Thyroid gland (tissue), 4 donors: ENCODE measurements at regions not wholly inside any gene's neighbourhood (a gene's known extent, or its start where the extent isn't known, plus 50 kb on each side); places are given as distances from the start of the nearest gene placed in this dataset.

Source experiments
- DNase-seq, 2 donors: peaks; one replicate each; pipeline ENCODE4 v3.0.0-alpha.2; 2019
- H3K27ac ChIP-seq, 3 donors: fragments of 200-600 bp; sonication (generic); 1 replicate in 2 of 3; 2 replicates in 1 of 3; pipeline ENCODE4 v1.5.1; 2016 to 2019; ENCODE audit warnings: mild to moderate bottlenecking in 1 of 3, moderate library complexity in 1 of 3
- H3K27me3 ChIP-seq: fragments of 200-600 bp; sonication (generic); one replicate; pipeline ENCODE4 v1.5.1; 2019
- H3K36me3 ChIP-seq, 2 donors: fragments of 200-600 bp; sonication (generic); one replicate each; pipeline ENCODE4 v1.5.1; 2016 to 2019
- H3K4me1 ChIP-seq, 2 donors: fragments of 200-600 bp; sonication (generic); one replicate each; pipeline ENCODE4 v1.5.1; 2017 to 2019
- H3K4me3 ChIP-seq, 3 donors: fragments of 200-600 bp; sonication (generic); replicated peaks in 1 of 3; 1 replicate in 2 of 3; 2 replicates in 1 of 3; pipeline ENCODE4 v1.5.1; 2016; ENCODE audit warnings: mild to moderate bottlenecking in 1 of 3
- H3K9me3 ChIP-seq: fragments of 200-600 bp; sonication (generic); one replicate; pipeline ENCODE4 v1.5.1; 2017
- POLR2A ChIP-seq, 2 donors: fragments of 450-650 bp; IDR thresholded peaks; one replicate each; pipeline ENCODE4 v1.6.1; 2017; ENCODE audit warnings: antibody characterized with exemption in 2 of 2, mild to moderate bottlenecking in 2 of 2, moderate library complexity in 1 of 2
- WGBS, 2 donors: methylation state at CpG; one replicate each; pipeline ENCODE4 v1.1.5; 2017; 5-methylcytosine and 5-hydroxymethylcytosine counted together
- intact Hi-C: fragments of 100-400 bp; cut with DNase I; formaldehyde crosslinking; loops from one replicate; pipeline ENCODE4 v1.15.1; 2023
- TF ChIP-seq, protein P1 (sequence below), 6 experiments: fragments of 200-600 bp in 3 of 6; fragments of 450-650 bp in 3 of 6; sonication (generic) in 3 of 6; IDR thresholded peaks; one replicate each; pipeline ENCODE4 v1.5.1; 2016 to 2019; ENCODE audit warnings: antibody characterized with exemption in 6 of 6, mild to moderate bottlenecking in 2 of 6, inconsistent platforms in 1 of 6, moderate library complexity in 1 of 6

DNA sequence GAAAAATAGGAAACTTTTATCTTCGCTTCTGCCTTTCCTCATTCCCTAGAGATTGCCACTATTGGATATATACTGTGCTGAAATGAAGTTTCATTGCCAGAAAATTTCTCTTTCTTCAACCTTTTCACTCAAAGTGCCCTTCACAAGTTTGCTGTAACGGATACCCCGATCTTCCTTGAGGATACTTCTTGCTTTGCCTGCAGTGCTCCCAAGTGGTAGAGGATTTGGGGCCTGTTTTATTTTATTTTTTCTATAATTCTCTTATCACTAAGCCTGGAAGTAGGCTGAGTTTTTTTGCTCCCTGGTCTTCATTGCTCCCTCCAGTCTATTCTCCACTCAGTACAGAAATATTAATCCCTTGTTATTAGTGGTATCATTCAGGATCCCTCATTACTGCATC lies 481.4 kb upstream of the CDH18 start:
- Histone ChIP-seq H3K4me3 (no peak overlapping the region), H3K4me1 (no peaks in the 10 kb centered on the region), H3K27ac (no peak overlapping the region), H3K9me3 (no peaks in the 10 kb centered on the region), H3K27me3 (no peaks in the 10 kb centered on the region), H3K36me3 (no peaks in the 10 kb centered on the region)
- WGBS, 2 donors = 78 to 85% methylated on average over 3 of the region's 3 CpGs
- DNase-seq = no peak
- TF ChIP-seq, protein P1, sequence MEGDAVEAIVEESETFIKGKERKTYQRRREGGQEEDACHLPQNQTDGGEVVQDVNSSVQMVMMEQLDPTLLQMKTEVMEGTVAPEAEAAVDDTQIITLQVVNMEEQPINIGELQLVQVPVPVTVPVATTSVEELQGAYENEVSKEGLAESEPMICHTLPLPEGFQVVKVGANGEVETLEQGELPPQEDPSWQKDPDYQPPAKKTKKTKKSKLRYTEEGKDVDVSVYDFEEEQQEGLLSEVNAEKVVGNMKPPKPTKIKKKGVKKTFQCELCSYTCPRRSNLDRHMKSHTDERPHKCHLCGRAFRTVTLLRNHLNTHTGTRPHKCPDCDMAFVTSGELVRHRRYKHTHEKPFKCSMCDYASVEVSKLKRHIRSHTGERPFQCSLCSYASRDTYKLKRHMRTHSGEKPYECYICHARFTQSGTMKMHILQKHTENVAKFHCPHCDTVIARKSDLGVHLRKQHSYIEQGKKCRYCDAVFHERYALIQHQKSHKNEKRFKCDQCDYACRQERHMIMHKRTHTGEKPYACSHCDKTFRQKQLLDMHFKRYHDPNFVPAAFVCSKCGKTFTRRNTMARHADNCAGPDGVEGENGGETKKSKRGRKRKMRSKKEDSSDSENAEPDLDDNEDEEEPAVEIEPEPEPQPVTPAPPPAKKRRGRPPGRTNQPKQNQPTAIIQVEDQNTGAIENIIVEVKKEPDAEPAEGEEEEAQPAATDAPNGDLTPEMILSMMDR (IDR thresholded peaks at IDR 0.05) = no peak
- TF ChIP-seq POLR2A (IDR thresholded peaks at IDR 0.05) = no peak
- intact Hi-C loops = no loop called here

DNA sequence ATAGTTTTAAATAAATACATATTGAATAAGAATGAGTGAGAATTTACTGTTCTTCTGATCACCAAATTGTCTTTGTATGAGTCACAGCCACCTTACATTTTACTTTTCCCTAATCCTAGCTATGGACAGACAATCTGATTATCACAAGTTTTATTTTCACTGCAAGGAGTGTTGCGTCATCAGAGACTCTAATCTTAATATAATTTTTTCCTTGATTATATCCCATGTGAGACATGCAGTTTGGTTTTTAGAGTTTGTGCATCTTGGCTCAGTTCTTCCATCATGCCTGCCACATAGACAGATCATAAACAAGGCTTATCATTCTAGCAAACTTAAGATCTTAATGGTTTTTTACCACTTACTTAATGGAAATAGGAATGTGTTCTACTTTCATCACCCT lies 478.5 kb upstream of the CDH18 start:
- Histone ChIP-seq H3K27me3 (no peaks in the 10 kb centered on the region), H3K36me3 (no peaks in the 10 kb centered on the region), H3K27ac (no peak overlapping the region), H3K4me3 (no peak overlapping the region), H3K9me3 (no peaks in the 10 kb centered on the region), H3K4me1 (no peaks in the 10 kb centered on the region)
- no peak for DNase-seq
- WGBS, 2 donors = 89 to 95% methylated on average over 1 of the region's 1 CpG
- TF ChIP-seq POLR2A (IDR thresholded peaks at IDR 0.05) = no peak
- intact Hi-C loops = no loop called here

GRCh38 chr5:20463206-20463605 lies 475.2 kb upstream of the CDH18 start:
- Histone ChIP-seq H3K9me3 (no peaks in the 10 kb centered on the region), H3K4me3 (no peak overlapping the region), H3K4me1 (no peaks in the 10 kb centered on the region), H3K27me3 (no peaks in the 10 kb centered on the region), H3K36me3 (no peaks in the 10 kb centered on the region), H3K27ac (no peak overlapping the region)
- TF ChIP-seq, protein P1 (IDR thresholded peaks at IDR 0.05) = no peak
- TF ChIP-seq POLR2A (IDR thresholded peaks at IDR 0.05) = no peak
- no peak for DNase-seq
- 56 to 64% methylated on average over 4 of the region's 4 CpGs for WGBS, 2 donors
- intact Hi-C loops = no loop called here

GRCh38 chr5:20446121-20446520 lies 458.1 kb upstream of the CDH18 start:
- H3K27me3 ChIP-seq = no peaks in the 10 kb centered on the region
- TF ChIP-seq, protein P1 (IDR thresholded peaks at IDR 0.05) = no peak
- no peak for TF ChIP-seq POLR2A (IDR thresholded peaks at IDR 0.05)
- no peak overlapping the region for H3K4me3 ChIP-seq
- no peaks in the 10 kb centered on the region for H3K9me3 ChIP-seq
- H3K36me3 ChIP-seq = no peaks in the 10 kb centered on the region
- H3K4me1 ChIP-seq = no peaks in the 10 kb centered on the region
- whole genome bisulfite sequencing, 2 donors = 81 to 84% methylated on average over 3 of the region's 3 CpGs
- no peak overlapping the region for H3K27ac ChIP-seq
- no peak for DNase-seq
- intact Hi-C loops = no loop called here

DNA sequence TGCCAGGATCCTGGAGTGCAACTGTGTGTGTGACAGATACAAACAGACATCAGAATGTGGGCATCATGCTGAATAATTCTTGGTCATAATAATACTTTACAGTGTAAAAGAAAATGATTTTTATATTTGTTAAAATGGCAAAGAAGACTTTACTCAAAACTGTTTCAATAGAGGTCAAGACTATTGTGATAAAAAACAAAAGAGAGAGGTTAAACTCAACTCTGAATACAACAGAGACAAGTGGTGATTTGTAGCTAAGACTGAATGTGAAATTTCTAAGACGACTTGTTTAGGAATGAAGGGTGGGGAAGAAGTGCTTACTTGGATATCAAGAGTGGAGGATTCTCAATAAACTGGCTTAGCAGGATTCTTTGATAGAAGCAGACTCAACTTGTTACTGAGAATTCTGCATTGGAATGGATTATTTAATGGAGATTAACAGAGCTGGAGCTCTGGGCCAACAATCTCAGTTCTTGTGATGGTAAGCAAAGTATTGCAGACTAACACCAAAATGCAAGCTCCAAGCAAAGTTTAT lies 457.4 kb upstream of the CDH18 start:
- no peak overlapping the region for H3K4me3 ChIP-seq
- TF ChIP-seq POLR2A (IDR thresholded peaks at IDR 0.05) = no peak
- TF ChIP-seq, protein P1 (IDR thresholded peaks at IDR 0.05) = no peak
- H3K4me1 ChIP-seq = no peaks in the 10 kb centered on the region
- H3K27ac ChIP-seq = no peak overlapping the region
- intact Hi-C loops = no loop called here
- no peaks in the 10 kb centered on the region for H3K36me3 ChIP-seq
- DNase-seq = no peak
- H3K9me3 ChIP-seq = no peaks in the 10 kb centered on the region
- WGBS, 2 donors = 23 to 28% methylated on average over 1 of the region's 1 CpG
- no peaks in the 10 kb centered on the region for H3K27me3 ChIP-seq

- H3K4me3 ChIP-seq = no peak overlapping the region
These were observed 446.8 kb upstream of the CDH18 start for GRCh38 chr5:20434786-20435185.

More at GRCh38 chr5:20434786-20435185, 446.8 kb upstream of the CDH18 start:
- no peak for DNase-seq
- WGBS, 2 donors = 77 to 88% methylated on average over 3 of the region's 3 CpGs
- TF ChIP-seq, protein P1 (IDR thresholded peaks at IDR 0.05) = no peak
- no peak for TF ChIP-seq POLR2A (IDR thresholded peaks at IDR 0.05)
- no peaks in the 10 kb centered on the region for H3K9me3 ChIP-seq
- H3K36me3 ChIP-seq = no peaks in the 10 kb centered on the region
- intact Hi-C loops = no loop called here
- no peak overlapping the region for H3K27ac ChIP-seq
- no peaks in the 10 kb centered on the region for H3K27me3 ChIP-seq
- no peaks in the 10 kb centered on the region for H3K4me1 ChIP-seq
